ENCODE measurements at regions not wholly inside any gene's neighbourhood (a gene's known extent, or its start where the extent isn't known, plus 50 kb on each side); places are given as distances from the start of the nearest gene placed in this dataset.
"Not testable (repeated sequence)": the region's sequence is repeated elsewhere in the genome, so short reads cannot be mapped to it uniquely, and the experiment has no call there.

- no peaks in the 10 kb centered on the region for H3K27me3 Mint-ChIP-seq
Observed at GRCh38 chr7:17396692-17397091, 98.2 kb downstream of the AHR start.

GRCh38 chr7:17401791-17402627 lies 103.6 kb downstream of the AHR start:
- peak overlapping the region; percentile 73 for H3K27ac Mint-ChIP-seq
- peak overlapping the region; percentile 77 for H3K4me3 Mint-ChIP-seq
- no peaks in the 10 kb centered on the region for H3K36me3 Mint-ChIP-seq
- no peaks in the 10 kb centered on the region for H3K27me3 Mint-ChIP-seq
- peak; percentile 49 for ATAC-seq (ENCODE audit: low read depth)
- DNase-seq (ENCODE audit: low spot score in 2 of 2), result no peak
- H3K4me1 Mint-ChIP-seq, result peaks cover 15% of the 10 kb centered on the region
- H3K9me3 Mint-ChIP-seq, result no peaks in the 10 kb centered on the region

More at GRCh38 chr7:17396692-17397091, 98.2 kb downstream of the AHR start:
- ATAC-seq (ENCODE audit: low read depth) (no peak), DNase-seq (ENCODE audit: low spot score in 2 of 2) (no peak)
- peaks cover 2% of the 10 kb centered on the region for H3K36me3 Mint-ChIP-seq
- H3K4me3 Mint-ChIP-seq, result no peak overlapping the region
- peaks cover 6% of the 10 kb centered on the region for H3K4me1 Mint-ChIP-seq
- peaks cover 9% of the 10 kb centered on the region for H3K9me3 Mint-ChIP-seq
- no peak overlapping the region for H3K27ac Mint-ChIP-seq

- Mint-ChIP-seq H3K4me3 (peak overlapping the region; percentile 77), H3K9me3 (no peaks in the 10 kb centered on the region), H3K4me1 (peaks cover 15% of the 10 kb centered on the region), H3K27me3 (no peaks in the 10 kb centered on the region), H3K27ac (peak overlapping the region; percentile 73), H3K36me3 (no peaks in the 10 kb centered on the region)
- no peak for DNase-seq (ENCODE audit: low spot score in 2 of 2)
- ATAC-seq (ENCODE audit: low read depth), result peak; percentile 55
Observed at GRCh38 chr7:17402628-17403278, 104.3 kb downstream of the AHR start.

GRCh38 chr7:17404006-17404405 lies 105.6 kb downstream of the AHR start:
- no peaks in the 10 kb centered on the region for H3K36me3 Mint-ChIP-seq
- no peak overlapping the region for H3K4me3 Mint-ChIP-seq
- H3K27ac Mint-ChIP-seq, result no peak overlapping the region
- DNase-seq (ENCODE audit: low spot score in 2 of 2) (no peak), ATAC-seq (ENCODE audit: low read depth) (no peak)
- H3K4me1 Mint-ChIP-seq, result peaks cover 15% of the 10 kb centered on the region
- H3K9me3 Mint-ChIP-seq, result no peaks in the 10 kb centered on the region
- H3K27me3 Mint-ChIP-seq, result no peaks in the 10 kb centered on the region

- no peaks in the 10 kb centered on the region for H3K36me3 Mint-ChIP-seq
- peaks cover 15% of the 10 kb centered on the region for H3K4me1 Mint-ChIP-seq
- no peak overlapping the region for H3K27ac Mint-ChIP-seq
- H3K4me3 Mint-ChIP-seq, result no peak overlapping the region
- H3K27me3 Mint-ChIP-seq, result no peaks in the 10 kb centered on the region
- ATAC-seq (ENCODE audit: low read depth) (no peak), DNase-seq (ENCODE audit: low spot score in 2 of 2) (no peak)
- H3K9me3 Mint-ChIP-seq, result no peaks in the 10 kb centered on the region
Observed at GRCh38 chr7:17405786-17406185, 107.3 kb downstream of the AHR start.

- DNase-seq (ENCODE audit: low spot score in 2 of 2) (no peak), ATAC-seq (ENCODE audit: low read depth) (no peak)
- Mint-ChIP-seq H3K27me3 (no peaks in the 10 kb centered on the region), H3K27ac (no peak overlapping the region), H3K4me1 (peaks cover 8% of the 10 kb centered on the region), H3K9me3 (no peaks in the 10 kb centered on the region), H3K4me3 (no peak overlapping the region), H3K36me3 (no peaks in the 10 kb centered on the region)
Observed at GRCh38 chr7:17406738-17407137, 108.3 kb downstream of the AHR start.

- no peak for ATAC-seq (ENCODE audit: low read depth)
- Mint-ChIP-seq H3K4me1 (peaks cover 8% of the 10 kb centered on the region), H3K9me3 (no peaks in the 10 kb centered on the region), H3K27me3 (no peaks in the 10 kb centered on the region), H3K27ac (no peak overlapping the region), H3K36me3 (no peaks in the 10 kb centered on the region), H3K4me3 (no peak overlapping the region)
- DNase-seq (ENCODE audit: low spot score in 2 of 2), result no peak
Observed at GRCh38 chr7:17407229-17407628, 108.8 kb downstream of the AHR start.

- no peak for ATAC-seq (ENCODE audit: low read depth)
- Mint-ChIP-seq H3K36me3 (no peaks in the 10 kb centered on the region), H3K4me1 (no peaks in the 10 kb centered on the region), H3K9me3 (no peaks in the 10 kb centered on the region), H3K27ac (no peak overlapping the region), H3K4me3 (no peak overlapping the region), H3K27me3 (no peaks in the 10 kb centered on the region)
- DNase-seq (ENCODE audit: low spot score in 2 of 2), result no peak
Observed at GRCh38 chr7:17408245-17408903, 109.9 kb downstream of the AHR start.

GRCh38 chr7:17408904-17409290 lies 110.4 kb downstream of the AHR start:
- H3K27me3 Mint-ChIP-seq, result no peaks in the 10 kb centered on the region
- H3K4me1 Mint-ChIP-seq, result no peaks in the 10 kb centered on the region
- no peaks in the 10 kb centered on the region for H3K9me3 Mint-ChIP-seq
- DNase-seq (ENCODE audit: low spot score in 2 of 2), result no peak
- H3K27ac Mint-ChIP-seq, result no peak overlapping the region
- ATAC-seq (ENCODE audit: low read depth), result no peak
- H3K4me3 Mint-ChIP-seq, result no peak overlapping the region
- no peaks in the 10 kb centered on the region for H3K36me3 Mint-ChIP-seq

GRCh38 chr7:17411922-17412321 lies 113.5 kb downstream of the AHR start:
- H3K27ac Mint-ChIP-seq, result no peak overlapping the region
- no peaks in the 10 kb centered on the region for H3K27me3 Mint-ChIP-seq
- DNase-seq (ENCODE audit: low spot score in 2 of 2) (no peak), ATAC-seq (ENCODE audit: low read depth) (no peak)
- H3K4me3 Mint-ChIP-seq, result no peak overlapping the region
- H3K9me3 Mint-ChIP-seq, result no peaks in the 10 kb centered on the region
- H3K4me1 Mint-ChIP-seq, result no peaks in the 10 kb centered on the region
- no peaks in the 10 kb centered on the region for H3K36me3 Mint-ChIP-seq

GRCh38 chr7:17412883-17413282 lies 114.4 kb downstream of the AHR start:
- Mint-ChIP-seq H3K4me3 (no peak overlapping the region), H3K27ac (no peak overlapping the region), H3K27me3 (no peaks in the 10 kb centered on the region), H3K36me3 (no peaks in the 10 kb centered on the region), H3K4me1 (no peaks in the 10 kb centered on the region), H3K9me3 (no peaks in the 10 kb centered on the region)
- DNase-seq (ENCODE audit: low spot score in 2 of 2), result no peak
- ATAC-seq (ENCODE audit: low read depth), result no peak

- DNase-seq (ENCODE audit: low spot score in 2 of 2) (no peak), ATAC-seq (ENCODE audit: low read depth) (no peak)
- H3K27me3 Mint-ChIP-seq, result no peaks in the 10 kb centered on the region
- H3K4me1 Mint-ChIP-seq, result no peaks in the 10 kb centered on the region
- H3K4me3 Mint-ChIP-seq, result no peak overlapping the region
- H3K36me3 Mint-ChIP-seq, result no peaks in the 10 kb centered on the region
- no peaks in the 10 kb centered on the region for H3K9me3 Mint-ChIP-seq
- no peak overlapping the region for H3K27ac Mint-ChIP-seq
Observed at GRCh38 chr7:17415955-17416354, 117.5 kb downstream of the AHR start.

- not testable (repeated sequence) for H3K4me1 Mint-ChIP-seq; H3K4me3 Mint-ChIP-seq; ATAC-seq (ENCODE audit: low read depth); DNase-seq (ENCODE audit: low spot score in 2 of 2); H3K36me3 Mint-ChIP-seq; H3K9me3 Mint-ChIP-seq; H3K27ac Mint-ChIP-seq; H3K27me3 Mint-ChIP-seq
Observed at GRCh38 chr7:17420308-17421015, 122.0 kb downstream of the AHR start.

GRCh38 chr7:17421941-17422340 lies 123.5 kb downstream of the AHR start:
- ATAC-seq (ENCODE audit: low read depth) (no peak), DNase-seq (ENCODE audit: low spot score in 2 of 2) (no peak)
- Mint-ChIP-seq H3K9me3 (no peaks in the 10 kb centered on the region), H3K36me3 (no peaks in the 10 kb centered on the region), H3K4me3 (no peak overlapping the region), H3K27ac (no peak overlapping the region), H3K27me3 (no peaks in the 10 kb centered on the region), H3K4me1 (no peaks in the 10 kb centered on the region)
